GM11168 (cell line): ENCODE measurements at regions not wholly inside any gene's neighbourhood (a gene's known extent, or its start where the extent isn't known, plus 50 kb on each side); places are given as distances from the start of the nearest gene placed in this dataset.

ENCODE experiments used
- in situ Hi-C: fragments of 300-500 bp; cut with MboI; formaldehyde crosslinking; loops from one replicate; pipeline ENCODE4 v1.12.0; 2022; ENCODE audit warnings: low sequenced_read_pairs; ENCODE audit not compliant: unreplicated experiment

DNA sequence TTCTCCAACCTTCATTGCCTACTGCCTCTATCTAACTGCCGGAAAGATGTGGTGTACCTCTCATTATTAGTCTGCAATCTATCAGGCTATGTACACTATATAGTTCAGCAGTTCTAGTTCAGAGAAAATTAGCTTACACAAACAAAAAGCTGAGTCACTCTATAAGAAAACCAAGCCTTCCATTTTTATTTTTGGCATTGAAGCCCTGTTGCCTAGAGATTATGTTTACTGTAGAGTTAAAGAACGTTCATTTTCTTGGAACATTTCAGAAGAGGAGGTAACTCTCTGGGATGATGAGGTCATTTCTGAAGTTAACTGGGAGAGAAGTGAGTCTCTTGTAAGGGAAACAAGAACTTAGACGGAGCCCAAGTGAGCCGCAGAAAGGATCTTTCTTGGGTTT is 133.5 kb downstream of the FAM124B start:
- in situ Hi-C loops = no loop called here

DNA sequence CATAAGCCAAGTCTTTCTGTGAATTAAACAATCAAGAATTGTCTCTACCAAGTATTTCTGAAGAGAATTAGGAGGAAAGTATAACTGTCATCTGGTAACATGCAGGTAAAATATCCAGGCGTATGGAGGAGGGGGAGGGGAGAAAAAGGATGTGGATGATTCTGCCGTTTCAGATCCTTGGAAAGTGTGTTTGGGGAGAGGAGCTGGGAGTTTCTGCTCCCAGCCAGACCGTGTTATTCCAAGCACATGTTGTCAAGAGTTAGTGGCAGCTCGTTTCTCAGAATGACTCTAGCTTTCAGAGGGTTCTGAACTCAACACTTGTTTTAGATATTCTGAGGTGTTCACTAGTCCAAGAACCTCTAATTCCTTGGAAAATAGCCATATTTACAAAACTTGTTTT is 137.6 kb downstream of the FAM124B start:
- in situ Hi-C loops = no loop called here

DNA sequence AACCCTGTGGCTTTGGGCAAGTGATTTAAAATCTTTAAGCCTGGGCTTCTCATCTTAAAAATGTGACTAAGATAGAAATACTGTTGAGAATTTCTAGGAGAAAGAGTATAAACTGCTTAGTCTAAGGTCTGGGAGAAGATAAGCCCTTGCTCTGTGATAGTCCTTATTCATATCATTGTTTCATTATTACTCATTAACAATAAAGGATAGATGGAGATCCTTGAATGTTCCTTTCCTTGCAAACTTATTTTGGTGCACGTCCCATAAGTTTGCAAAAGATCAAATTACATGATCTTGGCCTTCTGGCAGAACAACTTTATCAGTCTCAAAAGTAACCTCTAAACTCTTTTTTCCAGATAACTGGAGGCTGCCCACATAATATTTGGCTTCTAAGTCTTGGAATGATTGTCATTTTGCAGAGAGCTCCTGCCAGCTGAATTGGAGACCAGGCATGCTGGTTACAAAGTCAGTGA is 138.3 kb downstream of the FAM124B start:
- in situ Hi-C loops = no loop called here

DNA sequence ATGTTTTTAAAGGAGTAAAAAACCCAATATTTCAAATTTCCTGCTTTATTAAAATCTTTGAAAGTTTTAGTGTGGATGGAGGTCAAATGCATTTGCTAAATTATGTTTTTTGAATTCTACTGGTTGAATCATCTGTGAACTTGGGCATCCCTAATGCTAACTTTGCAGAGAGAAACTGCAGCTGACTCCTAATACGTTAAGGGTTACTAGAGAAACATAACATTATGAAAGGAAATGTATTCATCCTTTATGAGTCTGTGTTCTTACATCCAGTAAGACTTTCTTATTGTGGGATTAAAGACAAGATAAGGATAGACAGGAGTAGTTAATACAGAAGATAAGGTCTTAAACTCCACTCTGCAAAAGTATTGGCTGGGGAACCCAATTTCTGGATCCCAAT is 140.6 kb downstream of the FAM124B start:
- in situ Hi-C loops = no loop called here

DNA sequence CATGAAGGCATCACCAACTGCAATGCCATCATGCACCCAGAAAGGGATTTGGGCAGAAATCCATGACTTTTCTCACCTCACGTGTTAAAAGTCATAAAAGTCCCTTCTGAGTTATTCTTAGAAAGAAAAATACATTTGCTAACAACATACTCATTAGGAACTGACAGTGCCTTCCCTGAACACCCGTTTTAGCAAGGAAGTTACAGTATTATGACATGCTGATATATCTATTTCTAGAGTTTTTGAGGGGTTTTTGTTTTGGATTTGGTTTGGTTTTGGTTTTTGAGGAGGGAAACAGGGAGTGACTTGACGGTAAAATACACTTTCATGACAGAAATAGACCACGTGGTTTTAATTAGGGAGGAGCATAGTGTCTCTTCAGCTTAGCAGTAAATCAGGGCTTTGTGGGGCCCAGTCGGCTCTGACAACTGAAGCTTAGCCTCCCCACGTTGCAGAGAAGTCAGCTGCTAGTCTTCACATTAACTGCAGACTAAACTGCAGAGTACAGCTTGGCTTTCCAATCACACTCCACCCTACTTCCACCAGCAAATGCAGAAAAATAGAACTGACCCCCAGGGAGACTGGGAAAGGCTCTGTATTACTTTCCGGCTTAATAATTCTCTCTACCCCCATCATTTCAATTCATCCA is 141.4 kb downstream of the FAM124B start:
- in situ Hi-C loops = no loop called here

DNA sequence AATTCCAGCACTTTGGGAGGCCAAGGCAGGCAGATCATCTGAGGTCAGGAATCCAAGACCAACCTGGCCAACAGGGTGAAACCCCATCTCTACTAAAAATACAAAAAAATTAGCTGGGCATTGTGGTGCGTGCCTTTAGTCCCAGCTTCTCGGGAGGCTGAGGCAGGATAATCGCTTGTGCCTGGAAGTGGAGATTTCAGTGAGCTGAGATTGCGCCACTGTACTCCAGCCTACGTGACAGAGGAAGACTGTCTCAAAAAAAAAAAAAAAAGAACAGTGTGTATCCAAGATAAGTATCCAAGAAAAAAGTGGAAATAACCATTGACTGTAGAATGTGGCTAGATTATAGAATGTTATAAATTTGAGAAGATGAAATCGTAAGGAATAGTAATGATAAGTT is 142.1 kb downstream of the FAM124B start:
- in situ Hi-C loops = no loop called here

DNA sequence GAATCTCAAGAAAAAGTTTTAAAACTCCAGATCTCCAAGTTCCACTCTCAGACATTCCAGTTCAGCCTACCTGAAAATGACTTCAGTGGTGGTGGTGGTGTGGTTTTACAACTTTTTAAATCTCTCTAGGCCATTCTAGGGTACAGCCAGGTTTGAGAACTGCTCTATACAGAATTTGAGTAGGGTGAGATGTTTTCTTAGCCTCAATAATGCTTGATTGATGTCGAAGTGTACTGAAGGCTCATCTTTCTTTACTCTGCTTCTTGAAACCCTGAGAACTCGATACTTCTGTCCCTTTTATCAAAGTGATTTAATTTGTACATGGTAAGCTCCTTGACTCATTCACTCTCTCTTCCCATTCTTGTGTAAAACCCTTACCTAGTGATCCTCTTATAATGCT is 143.8 kb downstream of the FAM124B start:
- in situ Hi-C loops = no loop called here

DNA sequence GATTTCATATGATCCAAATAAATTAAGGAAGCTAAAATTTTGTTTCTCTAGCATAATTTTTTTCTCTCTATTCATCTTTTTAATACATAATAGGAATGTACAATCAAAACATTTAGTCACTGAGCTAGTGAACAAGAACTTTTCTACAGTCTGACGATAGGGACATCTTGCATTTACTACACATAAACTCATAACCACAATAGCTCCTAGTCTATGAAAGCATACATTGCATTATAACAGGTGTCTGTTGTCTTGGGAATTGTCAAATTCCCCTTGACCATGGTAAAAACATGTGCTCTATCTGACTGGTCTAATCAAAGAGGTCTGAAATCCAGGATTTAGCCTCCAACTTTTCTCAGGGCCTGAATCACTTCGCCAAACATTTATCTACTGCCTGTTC is 144.8 kb downstream of the FAM124B start:
- in situ Hi-C loops = no loop called here

DNA sequence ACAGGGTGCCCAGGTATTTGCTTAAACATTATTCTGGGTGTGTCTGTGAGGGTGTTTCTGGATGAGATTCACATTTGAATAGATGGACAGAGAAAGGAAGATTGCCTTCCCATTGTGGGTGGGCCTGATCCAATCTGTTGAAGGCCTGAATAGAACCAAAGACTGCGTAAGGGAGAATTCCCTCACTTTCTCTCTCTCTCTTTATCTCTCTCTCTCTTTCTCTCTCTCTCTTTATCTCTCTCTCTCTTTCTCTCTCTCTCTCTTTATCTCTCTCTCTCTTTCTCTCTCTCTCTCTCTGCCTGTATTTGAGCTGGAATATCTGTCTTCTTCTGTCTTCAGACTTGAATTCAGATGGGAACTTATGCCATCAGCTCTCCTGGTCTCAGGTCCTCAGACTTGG is 148.4 kb downstream of the FAM124B start:
- in situ Hi-C loops = no loop called here

DNA sequence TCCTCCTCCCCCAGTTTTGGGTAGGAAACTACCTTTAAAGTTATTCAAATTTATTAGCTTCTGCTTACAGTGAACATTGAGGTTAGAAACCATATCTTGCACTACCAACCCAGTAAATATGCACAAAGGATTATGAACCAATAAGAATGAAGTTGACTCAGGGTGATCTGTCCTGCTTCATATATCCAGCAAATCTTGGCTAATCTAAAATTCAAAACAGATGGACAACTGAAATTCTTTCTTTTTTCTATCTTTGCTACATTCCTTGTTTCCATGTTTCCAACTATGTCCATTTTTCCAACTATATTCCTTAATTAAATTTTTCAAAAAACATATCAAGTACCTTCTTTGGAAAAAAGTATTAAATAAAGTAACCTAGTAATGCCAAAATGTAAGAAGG is 149.3 kb downstream of the FAM124B start:
- in situ Hi-C loops = no loop called here

DNA sequence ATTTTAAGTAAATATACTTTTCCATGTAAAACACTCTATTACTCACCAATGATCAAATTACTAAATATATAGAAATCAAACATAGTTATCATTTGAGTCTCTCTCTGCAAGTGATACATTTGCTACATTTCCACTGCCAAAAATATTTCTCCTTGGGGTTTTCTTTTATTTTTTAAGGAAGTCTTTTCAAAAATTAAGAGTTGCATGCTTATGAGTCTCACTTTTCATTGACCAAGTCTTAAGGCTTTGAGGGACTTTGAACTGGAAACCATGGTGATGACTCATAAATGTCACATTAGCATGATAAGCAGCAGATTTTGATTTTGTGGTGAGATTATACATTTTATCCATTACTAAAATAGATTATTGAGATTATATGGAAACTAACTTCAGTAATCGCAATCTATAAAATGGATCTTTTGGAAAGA is 152.9 kb downstream of the FAM124B start:
- in situ Hi-C loops = no loop called here

DNA sequence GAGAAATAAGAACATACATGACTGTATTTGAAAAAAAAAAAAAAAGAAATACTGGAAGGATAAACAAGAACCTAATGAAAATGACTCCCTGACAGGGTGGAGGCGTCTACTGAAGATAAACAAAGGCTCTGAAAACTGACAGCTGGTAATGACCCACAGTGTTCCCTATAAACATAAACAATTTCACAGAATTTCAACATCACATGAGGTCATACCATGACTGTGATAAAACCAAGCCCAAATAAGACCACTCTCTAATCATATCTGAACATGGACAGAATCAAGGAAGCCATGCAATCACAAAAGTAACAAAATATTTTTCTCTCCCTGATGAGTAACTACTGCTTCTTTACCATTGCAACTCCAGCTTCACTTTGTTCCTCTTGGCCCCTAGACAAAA is 159.3 kb downstream of the FAM124B start:
- in situ Hi-C loops = no loop called here

DNA sequence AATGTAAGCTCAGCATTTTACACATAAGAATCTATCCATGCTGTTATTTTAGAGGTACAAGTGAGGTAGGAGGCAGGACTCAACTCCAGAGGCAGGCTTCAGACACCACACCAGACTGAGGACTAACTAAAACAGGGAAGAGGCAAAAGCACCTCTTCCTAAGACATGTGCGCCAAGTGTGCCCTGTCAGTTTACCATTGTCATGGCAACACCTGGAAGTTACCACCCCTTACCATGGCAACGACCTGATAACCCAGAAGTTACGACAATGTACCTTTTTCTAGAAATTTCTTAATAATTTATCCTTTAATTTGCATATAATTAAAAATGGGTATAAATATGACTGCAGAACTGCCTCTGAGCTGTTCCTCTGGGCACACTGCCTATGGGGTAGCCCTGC is 160.1 kb downstream of the FAM124B start:
- in situ Hi-C loops = no loop called here

DNA sequence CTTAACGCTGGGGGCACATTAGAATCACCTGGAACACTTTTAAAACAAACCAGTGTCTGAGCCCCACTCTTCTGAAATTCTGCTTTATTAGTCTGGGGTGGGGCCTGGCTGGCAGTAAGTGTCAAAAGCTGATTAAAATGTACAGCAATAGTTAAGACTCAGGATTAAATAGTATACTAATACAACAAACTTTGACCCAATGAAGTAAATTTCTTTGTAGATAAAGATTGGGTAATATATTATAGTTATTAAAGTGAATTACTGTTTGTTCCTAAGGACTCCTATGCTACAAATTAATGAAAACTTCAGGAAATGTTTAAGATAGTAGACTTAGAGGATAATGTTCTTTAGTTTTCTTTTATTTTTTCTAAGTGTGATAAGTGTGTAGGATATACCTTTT is 160.9 kb downstream of the FAM124B start:
- in situ Hi-C loops = no loop called here

DNA sequence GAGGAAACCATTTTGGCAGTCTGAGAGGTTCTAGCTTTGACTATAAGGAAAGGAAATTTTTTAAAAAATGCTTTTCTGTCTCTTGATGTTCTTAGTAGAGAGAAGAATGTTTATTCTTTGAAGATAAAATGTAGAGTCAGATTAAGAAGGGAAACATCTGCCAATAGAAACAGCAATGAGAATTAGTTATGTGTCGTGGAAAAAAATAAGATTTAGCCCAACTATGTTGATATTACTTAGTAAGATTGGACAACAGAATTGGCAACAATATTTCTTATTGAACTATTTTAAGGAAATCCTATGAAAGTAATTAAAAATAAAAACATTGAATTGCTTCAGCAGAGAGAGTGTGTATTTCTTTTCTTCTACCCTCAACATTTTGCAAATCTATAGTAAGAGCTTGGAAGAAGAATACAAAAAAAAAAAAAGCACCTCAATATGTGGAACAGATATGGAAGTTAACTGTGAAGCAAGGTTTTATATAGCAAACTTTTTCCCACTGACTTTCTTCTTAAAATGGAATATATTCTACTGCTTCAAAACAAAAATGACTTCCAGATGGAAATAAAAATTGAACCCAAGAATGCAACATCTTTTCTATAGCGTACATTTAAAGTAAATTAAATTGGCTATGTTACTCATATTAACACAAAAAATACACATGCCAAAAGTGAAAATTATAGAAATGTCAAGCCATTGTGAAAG is 177.9 kb downstream of the FAM124B start:
- in situ Hi-C loops = no loop called here

DNA sequence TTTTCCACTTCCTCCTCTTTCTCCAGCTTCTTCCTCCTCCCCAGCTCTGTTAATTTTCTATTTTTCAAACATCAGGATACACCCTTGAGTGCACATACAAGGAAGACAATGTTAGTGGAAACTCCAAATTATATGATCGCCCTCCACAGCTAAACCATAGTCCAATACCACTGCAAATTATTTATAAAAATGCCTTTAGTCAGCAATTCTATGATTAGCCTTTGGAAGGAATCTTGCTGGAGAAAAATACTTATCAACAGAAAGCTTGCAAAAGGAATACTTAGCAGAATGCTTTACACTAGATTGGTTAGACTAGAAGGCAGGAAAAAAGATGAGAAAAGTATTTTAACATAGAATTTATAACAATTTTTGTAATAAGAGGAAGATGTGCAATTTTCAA is 178.9 kb downstream of the FAM124B start:
- in situ Hi-C loops = no loop called here

DNA sequence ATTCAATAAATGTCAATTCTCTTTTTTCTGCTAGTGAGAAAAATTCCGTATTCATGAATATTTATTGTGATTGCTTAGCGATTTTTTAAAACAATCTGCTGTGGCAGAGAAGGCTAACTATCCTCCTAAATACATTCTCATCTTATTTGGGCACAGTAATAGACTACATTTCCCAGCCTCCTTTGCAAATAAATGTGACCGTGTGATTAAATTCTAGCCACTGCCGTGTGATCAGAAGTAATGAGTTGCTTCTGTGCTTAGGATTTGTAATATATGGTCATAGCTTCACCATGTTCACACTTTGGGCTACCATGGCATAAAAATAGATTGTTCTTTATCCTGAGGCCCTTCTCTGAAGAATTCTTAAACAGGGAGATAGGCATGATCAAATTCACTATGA is 179.6 kb downstream of the FAM124B start:
- in situ Hi-C loops = no loop called here

DNA sequence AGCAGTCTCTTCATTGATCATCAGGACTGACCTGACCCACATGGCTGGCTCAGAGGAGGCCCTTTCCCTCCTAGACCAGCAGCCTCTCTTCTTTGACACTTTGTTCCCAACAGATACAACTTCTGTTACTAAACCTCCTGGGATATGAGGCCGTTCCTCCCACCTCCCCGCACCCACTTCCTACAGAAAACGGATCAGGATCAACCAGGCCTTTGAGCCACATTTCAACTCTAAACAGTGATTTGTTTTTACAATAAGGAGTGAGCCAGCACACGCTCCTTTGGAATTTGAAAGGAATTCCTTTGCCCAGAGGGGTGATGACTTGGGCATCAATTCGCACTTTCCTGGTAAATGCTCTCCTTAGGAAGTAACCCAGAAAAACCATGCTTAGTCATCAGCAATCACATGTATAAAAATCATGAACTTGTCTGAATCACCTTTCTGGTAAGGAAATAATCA is 180.4 kb downstream of the FAM124B start:
- in situ Hi-C loops = no loop called here

DNA sequence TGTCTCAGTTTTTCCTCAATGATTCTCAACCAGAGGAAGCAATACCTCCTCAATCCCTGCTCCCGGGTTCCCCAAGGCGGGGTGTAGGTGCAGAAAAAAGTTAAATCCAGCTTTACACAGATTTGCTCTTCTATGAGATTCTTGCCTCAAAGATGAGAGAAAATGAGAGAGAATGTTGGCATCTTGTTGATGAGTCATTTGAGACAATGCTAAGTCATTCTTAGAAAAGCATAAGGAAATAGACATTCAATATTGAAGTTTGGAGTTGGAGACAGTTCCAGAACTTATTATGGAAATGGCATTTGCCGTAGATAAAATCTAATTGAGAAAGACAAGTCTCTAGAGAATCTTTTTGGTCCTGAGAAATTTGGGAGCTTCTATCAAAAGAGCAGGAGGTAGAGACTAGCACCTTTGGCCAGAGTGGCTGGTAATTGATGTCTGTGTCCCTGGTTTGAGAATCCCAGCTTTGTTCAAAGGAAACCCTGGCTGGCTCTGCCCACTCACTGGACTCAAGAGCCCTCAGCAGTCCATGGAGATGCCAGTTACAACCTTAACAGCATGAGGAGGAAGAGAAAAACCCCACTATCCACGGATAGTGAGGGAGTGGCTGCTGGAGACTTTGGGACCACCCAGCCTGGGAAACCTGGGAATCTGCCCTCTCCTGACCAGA is 181.2 kb downstream of the FAM124B start:
- in situ Hi-C loops = no loop called here

DNA sequence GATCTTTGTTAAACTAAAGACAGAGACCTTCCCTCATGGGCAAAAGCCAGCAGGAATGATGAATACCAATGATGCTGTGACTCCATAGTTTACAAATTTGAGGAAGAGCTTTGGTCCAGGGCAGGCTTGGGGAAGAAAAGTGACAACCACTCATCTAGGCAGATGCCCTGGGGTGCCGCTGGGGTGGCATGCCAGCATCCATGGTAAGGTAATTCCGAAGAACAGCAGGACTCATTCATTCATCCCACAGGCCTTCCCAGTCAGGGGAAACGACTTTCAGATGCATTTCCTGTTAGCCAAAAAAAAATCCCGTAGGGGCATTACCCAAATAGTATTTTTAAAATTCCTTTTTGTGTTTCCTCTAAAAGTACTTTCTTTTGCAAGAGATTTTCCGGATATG is 180.7 kb upstream of the SERPINE2 start:
- in situ Hi-C loops = no loop called here

DNA sequence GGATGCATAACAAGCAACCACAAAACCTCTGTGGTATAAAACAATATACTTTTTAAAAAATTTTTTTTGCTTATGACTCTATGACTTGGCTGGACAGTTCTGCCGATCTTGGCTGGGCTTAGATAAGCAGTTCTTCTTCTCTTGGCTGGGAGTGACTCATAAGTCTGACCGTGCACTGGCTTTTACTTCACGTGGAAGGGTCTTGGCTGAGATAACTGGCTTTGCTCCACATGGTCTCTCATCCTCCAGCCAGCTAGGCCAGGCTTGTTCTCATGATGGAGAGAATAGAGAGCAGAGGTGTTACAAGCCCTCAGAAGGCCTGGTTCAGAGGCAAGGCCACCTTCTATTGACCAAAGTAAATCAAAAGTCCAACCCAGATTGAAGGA is 178.9 kb upstream of the SERPINE2 start:
- in situ Hi-C loops = no loop called here
